COR-L47 (cell line): ENCODE measurements at regions not wholly inside any gene's neighbourhood (a gene's known extent, or its start where the extent isn't known, plus 50 kb on each side); places are given as distances from the start of the nearest gene placed in this dataset.

Experiments used
- DNase-seq: peaks from one replicate; lab custom pipeline; 2025; lab: John Stamatoyannopoulos, UW

DNA sequence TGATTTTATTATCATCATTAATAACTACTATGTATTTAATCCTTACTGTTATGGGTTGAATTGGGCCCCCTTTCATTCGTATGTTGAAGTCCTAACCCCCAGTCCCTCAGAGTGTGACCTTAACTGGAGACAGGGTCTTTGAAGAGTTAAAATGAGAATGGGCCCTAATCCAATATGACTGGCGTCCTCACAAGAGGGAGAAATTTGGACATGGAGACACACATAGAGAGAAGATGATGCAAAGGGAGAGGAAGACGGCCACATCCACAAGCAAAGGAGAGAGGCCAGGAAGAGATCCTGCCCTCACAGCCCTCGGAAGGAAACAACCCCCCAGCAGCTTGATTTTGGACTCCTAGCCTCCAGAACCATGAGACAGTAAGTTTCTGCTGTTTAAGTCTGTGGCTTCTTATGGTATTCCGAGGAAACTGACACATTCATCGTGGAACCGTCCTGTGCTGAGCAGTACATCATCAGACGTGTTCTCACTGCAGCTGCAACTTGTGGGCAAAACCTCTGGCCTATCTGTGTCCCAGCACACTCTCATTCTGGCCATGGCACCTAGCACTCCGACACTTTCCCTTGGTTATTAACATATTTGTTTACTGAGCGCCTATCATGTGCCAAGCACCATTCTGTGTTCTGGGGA is 127.6 kb downstream of the SLC38A6 start:
- no peak for DNase-seq

DNA sequence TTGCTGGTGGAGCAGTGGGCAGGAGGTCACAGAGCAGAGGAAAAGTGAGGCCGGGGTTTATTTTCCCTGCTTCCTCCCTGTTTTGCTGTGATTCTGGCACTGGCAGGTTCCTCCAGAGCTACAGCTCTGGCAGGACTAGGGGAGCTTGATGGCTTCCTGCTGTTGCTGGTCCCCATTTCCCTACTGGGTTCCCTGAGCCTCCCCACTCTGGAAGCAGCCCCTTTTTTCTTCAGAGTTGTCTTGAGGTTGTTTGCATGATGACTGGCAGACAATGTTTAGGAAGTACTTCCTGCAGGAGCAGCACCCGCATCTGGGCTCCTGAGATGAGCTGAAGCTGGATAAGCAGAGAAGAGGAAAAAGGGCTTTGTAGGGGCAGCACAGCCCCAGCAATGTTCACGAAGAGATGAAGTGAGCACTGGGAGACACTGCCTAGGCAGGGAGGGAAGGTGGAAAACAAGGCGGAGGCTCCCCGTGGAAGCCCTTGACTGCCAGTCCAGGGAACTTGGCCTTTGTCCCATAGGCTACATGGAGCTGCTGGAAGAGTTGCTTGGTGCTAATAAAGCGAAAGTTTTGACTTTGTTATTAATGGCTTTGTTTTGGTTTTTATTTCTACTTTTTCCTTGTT is 126.9 kb downstream of the SLC38A6 start:
- no peak for DNase-seq

DNA sequence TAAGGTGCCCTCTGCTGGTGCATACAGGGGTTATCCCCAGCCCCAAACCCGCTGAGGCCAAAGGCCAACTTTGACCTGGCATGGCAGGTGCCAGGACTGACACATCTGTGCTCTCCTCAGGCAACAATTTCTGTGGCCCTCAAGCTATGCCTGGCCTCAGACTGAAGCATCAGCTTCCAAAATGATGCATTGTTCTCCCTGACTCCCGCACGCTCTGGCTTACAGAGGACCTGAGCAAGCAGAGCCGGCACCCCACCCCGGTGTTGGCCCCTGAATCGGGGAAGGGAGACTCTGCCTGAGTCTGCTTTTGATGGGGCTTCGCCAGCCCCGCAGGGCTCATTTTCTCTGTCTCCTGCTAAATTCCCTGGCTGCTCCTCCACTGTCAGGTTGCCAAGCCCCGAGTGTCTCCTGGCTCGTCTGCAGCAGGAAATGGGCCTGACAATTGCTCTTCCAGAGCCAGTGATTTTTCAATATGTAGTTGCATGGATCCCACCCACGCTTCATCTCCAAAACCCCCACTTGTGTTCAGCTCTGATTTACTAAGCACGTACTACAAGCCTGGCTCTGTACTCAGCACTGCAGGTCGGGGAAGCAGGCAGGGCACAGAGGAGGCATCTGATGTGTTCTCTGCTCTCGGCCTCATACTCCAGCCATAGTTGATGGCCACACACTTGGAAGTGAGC is 126.1 kb downstream of the SLC38A6 start:
- no peak for DNase-seq

DNA sequence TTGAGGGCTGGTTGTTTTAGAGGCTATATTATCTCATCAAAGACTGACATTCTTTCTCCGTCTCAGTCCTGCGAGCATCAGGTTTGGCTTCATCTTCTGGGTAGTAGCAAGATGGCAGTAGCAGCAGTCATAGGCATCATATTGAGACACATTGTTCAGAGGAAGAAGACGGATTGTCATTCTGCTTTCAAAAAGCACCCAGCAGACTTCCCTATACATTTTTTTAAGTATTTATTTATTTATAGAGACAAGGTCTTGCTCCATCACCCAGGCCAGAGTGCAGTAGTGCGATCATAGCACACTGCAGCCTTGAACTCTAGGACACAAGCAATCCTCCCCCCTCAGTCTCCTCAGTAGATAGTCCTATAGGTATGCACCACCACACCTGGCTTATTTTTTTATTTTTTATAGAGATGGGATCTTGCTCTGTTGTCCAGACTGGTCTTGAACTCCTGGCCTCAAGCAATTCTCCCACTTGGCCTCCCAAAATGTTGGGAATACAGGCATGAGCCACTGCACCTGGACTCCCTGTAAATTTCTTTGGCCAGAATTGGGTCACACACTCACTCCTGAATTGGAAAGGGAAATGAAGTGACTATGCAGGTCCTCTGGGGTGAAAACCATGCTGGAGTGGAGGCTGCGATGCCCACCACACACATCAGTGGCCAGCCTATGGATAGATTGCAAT is 125.4 kb downstream of the SLC38A6 start:
- DNase-seq, result no peak

DNA sequence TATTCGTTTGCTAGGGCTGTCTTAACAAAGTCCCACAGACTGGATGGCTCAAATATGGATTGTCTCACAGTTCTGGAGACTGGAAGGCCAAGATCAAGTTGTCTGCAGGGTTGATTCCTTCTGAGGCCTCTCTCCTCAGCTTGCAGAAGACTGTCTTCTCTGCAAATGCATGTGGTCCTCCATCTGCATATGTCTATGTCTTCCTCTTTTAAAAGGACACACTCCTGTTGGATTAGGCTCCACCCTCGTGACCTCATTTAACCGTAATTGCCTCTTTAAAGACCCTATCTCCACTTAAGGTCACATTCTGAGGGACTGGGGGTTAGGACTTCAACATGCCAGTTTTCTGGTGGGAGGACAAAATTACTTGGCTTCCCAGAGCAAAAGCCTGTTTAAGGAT is 123.3 kb downstream of the SLC38A6 start:
- DNase-seq, result no peak

DNA sequence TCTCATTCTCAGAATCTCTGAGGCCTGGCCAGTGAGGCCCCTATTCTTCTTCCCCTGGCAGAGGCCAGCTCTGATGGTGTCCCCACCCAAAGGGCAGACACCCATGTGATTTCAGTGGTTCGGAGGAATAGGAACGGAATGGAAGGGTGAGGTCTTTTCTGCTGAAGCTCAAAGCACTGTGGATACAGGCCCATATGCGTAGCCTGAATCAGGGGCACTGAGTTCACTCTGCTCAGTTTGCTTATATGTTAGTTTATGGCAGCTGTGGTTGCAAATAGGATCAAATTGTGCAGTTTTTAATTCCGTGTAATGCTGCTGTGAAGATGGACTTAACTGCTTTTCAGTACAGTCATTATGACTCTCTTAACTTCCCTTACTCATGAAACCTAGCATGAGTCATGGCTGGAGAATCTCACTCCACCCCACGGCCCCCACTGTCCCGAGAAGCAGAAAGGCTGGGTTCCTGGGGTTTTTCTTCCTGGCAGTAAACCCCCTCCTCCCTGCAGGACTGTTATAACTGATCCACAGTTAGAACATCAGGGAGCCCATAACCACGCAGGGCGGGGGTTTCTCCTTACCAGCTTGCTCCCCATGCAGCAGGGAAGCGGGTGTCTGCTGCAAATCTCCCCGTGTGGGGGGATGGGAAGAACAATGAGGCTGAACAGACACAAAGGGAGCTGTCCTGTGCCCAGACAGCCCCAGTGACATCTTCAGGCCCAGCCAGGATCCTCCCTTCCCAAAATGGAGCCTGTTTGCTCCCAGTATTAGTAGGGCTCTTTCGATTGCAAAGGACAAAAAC is 122.7 kb downstream of the SLC38A6 start:
- no peak for DNase-seq

DNA sequence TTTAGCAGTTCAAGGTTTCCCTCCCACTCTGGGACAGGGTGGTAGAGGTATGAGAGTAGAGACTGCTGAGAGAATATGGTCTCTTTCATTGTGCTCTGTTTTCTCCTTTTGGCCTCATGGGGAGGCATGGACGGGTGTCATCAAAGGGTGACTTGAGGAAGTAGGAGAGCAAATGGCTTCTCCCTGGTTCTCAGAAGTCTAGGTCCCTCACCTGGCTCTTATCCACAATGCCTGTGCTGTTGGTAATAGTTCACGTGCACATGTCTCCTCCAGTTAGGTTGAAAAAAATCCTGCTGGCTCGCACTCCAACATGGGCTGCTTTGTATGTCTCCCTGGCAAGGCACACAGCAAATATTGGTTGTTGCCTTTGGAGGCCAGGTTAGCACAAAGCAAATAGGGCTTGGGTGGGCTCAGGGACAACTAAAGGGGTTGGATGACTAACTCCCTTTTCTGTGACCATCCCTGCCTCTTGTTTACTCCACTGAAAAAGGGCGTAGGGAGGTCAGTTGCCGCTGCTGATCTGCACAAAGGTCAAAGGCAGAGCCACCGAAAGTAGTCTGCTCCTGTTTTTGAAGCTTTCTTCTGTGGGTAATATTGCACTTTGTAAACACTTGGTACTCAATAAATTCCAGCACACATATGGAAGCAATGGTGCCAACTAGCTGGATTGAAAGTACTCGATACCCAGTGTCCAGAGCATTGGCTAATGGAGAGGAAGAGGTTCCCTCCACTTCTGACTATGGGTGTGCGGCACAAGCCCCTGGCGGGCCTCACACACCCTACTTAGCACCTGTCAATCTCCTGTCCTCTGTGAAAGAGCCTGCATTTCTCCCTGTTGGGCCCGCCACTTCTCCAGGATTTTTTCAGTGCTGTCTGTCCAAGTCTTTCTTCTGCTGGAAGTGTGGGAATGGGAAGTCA is 121.8 kb downstream of the SLC38A6 start:
- DNase-seq, result no peak
